Left colon (tissue), 2 donors: ENCODE measurements at regions not wholly inside any gene's neighbourhood (a gene's known extent, or its start where the extent isn't known, plus 50 kb on each side); places are given as distances from the start of the nearest gene placed in this dataset.

ENCODE experiments used
- ATAC-seq: fragments of 200-7000 bp; cut with Tn5 transposase; one replicate; pipeline ENCODE4 v1.9.1; 2020; ENCODE audit warnings: mild to moderate bottlenecking, moderate library complexity
- DNase-seq, 2 donors: peaks; one replicate each; pipeline ENCODE4 v3.0.0-alpha.2; 2020
- intact Hi-C, 2 donors: fragments of 100-400 bp; cut with DNase I in 1 of 2; cut with micrococcal nuclease in 1 of 2; formaldehyde crosslinking; loops; one replicate each; pipeline versions ENCODE4 v1.11.2 to v1.14.0; 2022; cut with DNase I, micrococcal nuclease
- donor health status: DM: no; HTN: no; CAD: no.
- donor health status: DM: yes; HTN: yes; CAD: no.

GRCh38 chr16:9271841-9272240, 180.4 kb downstream of the HAPSTR1 start:
- intact Hi-C loops, result no loop called here
- ATAC-seq (no peak), DNase-seq (no peak)

- peak; percentile 52 for ATAC-seq
- intact Hi-C loops, result no loop called here
- DNase-seq, result no peak
Measured at GRCh38 chr16:9275377-9275776, 183.9 kb downstream of the HAPSTR1 start.

- peak; percentile 75 for ATAC-seq
- intact Hi-C loops, result no loop called here
- no peak for DNase-seq
Measured at GRCh38 chr16:9275816-9276354, 184.4 kb downstream of the HAPSTR1 start.

DNA sequence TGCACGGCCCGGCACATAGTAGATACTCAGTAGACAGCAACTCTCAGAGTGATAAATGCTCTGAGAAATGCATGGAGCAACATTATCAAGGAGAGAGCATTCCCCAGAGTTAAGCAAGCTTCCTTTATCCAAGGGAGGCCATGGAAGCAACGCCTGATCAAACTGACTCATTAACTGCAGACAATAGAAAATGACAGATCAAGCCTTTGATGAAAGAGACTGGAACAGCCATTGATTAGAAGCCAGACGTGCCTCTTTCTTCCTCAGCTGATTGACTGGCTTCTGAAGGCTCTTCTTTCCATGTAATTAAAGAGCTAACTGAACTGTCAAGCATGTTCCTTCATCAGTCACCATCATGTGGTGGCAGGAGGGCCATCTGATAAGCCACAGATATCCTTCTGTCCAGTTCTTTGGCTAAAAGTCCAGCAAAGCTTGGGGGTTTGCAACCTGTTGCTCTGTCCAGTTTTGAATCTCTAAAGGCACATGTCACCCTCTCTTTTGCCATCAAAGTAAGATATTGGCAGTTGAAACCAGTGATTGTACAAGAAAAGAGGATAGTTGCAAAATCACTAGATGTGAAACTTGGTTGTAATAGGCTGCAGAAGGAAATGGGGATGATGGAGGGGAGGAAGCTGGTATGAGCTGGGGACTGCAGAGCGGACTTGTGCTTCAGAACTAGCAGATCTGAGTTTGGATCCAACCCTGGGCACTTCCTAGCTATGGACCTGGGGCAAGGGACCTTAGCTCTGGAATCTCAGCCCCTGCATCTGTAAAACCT, 188.0 kb downstream of the HAPSTR1 start:
- no peak for ATAC-seq
- DNase-seq, result no peak
- intact Hi-C loops, result no loop called here

GRCh38 chr16:9280069-9280466, 188.6 kb downstream of the HAPSTR1 start:
- DNase-seq (no peak), ATAC-seq (peak; percentile 71)
- intact Hi-C loops, result no loop called here

DNA sequence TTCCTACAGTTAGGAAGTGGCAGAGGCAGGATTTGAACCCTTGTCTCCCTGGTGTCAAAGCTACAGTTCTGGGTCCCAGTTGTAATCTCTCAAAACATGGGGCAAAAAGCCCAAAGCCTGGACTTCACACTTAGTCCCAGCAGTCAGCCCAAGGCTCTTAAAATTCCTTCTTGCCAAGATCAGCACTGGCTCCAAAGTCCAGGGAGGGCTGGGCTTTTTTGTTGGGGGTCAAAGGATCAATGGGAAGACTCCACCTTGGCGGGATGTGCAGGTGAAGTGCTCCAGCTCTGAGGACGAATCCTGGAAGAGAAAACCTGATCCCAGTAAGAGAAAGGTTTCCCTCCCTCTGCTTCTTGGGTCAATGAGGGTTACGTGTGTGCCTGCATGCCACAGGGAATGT, 195.5 kb downstream of the HAPSTR1 start:
- peak; percentile 85 for ATAC-seq
- peak; percentile 81 to 88 for DNase-seq

GRCh38 chr16:9296271-9296590, 204.8 kb downstream of the HAPSTR1 start:
- intact Hi-C loops, result loop anchor here in 1 of 2 donors (5.0 kb wide), 1 partner anchor 886 kb away; the partner anchor contains the start of gene GRIN2A
- no peak for DNase-seq
- ATAC-seq, result peak; percentile 88

More for the DNA sequence above, 195.5 kb downstream of the HAPSTR1 start:
- intact Hi-C loops, result no loop called here

DNA sequence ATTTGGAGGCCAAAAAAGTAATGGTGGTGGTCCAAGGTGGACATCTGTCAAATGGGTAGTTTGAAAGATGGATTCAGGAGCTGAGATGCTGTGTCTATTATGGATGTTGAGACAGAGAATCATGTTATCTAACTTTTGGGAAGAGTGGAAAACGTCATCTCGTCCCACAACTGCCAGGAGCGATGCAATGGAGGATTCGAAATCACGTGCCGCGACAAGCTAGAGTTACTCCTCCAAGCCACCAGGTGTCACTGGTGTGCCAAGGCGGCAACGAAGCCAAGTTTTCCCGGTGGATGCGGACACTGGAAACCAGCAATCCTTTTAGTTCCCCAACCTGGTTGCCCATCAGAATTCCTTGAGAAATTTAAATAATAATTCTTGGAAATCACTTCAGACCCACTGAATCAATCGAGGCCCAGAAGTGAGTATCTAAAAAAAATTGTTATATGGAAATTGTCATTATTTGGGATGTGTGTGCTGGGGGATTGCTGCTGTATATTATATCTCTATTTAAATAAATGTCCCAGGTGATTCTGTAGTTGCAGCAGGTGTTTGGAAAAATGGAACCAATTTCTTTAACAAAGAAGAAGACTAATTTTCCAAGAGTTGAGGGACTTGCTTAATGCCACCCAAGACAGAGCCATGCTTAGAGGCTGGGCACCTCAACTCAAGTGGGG, 206.1 kb downstream of the HAPSTR1 start:
- intact Hi-C loops, result loop anchor here in 1 of 2 donors (5.0 kb wide), 1 partner anchor 885 kb away; the partner anchor contains the start of gene GRIN2A
- ATAC-seq, result no peak
- no peak for DNase-seq

DNA sequence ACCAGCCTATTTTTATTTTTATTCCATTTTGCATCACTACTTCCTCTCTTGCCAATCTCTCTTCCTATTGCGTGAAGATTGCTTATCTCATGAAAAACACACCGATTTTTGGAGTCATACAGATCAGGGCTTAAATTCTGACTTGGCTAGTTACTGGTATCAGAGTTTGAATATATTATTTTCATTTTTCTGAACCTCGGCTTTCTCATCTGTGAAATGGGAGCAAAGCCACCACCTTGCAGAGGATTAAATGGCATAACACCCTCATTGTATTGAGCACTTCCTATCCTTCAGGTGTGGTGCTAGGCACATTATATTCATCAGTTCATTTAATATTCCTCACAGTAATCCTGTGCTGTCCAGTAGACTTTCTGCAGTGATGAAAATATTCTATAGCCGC, 208.8 kb downstream of the HAPSTR1 start:
- intact Hi-C loops, result no loop called here
- DNase-seq (no peak), ATAC-seq (no peak)

GRCh38 chr16:9302072-9302471, 210.6 kb downstream of the HAPSTR1 start:
- peak; percentile 44 to 72 for DNase-seq
- ATAC-seq, result peak; percentile 87
- intact Hi-C loops, result no loop called here

- DNase-seq, result no peak
- intact Hi-C loops, result no loop called here
- no peak for ATAC-seq
Measured at GRCh38 chr16:9306753-9307152, 215.3 kb downstream of the HAPSTR1 start.

DNA sequence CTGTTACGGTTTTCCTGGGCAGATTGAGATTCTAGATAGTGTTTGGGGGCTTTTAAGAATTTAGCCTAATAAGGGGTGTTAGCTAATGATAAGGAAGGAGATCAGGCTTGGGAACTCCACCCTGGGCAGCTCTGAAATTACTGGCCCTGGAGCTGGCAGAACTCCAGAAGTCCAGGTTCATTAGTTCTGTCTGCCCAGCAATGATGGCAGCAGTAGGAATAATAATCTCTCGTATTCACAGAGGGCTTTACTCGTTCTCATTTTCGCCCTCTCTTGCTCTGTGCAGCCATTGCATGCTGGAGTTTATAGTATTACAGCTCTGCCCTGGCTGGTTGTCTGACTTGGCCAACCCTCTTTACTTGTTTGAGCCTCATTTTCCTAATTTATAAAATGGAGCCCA, 216.0 kb downstream of the HAPSTR1 start:
- peak; percentile 4 for ATAC-seq
- intact Hi-C loops, result no loop called here
- no peak for DNase-seq

- ATAC-seq (peak; percentile 91), DNase-seq (peak; percentile 66 to 79)
- intact Hi-C loops, result no loop called here
Measured at GRCh38 chr16:9308356-9308801, 216.9 kb downstream of the HAPSTR1 start.

DNA sequence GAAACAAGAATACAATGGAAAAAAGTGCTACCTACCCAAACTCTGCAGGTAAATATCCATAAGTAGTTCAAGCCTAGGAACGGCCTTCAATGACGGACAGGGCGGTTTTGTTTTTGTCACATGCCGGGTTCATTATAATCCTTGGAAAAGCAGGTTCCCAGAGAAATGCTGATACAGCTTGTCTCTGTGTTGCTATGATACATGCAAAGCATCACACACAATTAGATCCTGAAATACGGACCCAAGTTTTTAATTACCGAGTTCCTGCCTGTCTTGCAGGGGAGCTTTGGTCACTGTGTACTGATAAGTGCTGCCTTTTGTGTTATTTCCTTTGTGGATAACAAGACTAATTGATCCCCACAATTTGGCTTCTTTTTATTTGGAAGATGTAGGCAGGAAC, 217.4 kb downstream of the HAPSTR1 start:
- DNase-seq (peak in 1 of 2 donors; percentile 18), ATAC-seq (peak; percentile 48)
- intact Hi-C loops, result no loop called here

- DNase-seq (no peak), ATAC-seq (peak; percentile 7)
- intact Hi-C loops, result no loop called here
Measured at GRCh38 chr16:9309844-9310243, 218.4 kb downstream of the HAPSTR1 start.

DNA sequence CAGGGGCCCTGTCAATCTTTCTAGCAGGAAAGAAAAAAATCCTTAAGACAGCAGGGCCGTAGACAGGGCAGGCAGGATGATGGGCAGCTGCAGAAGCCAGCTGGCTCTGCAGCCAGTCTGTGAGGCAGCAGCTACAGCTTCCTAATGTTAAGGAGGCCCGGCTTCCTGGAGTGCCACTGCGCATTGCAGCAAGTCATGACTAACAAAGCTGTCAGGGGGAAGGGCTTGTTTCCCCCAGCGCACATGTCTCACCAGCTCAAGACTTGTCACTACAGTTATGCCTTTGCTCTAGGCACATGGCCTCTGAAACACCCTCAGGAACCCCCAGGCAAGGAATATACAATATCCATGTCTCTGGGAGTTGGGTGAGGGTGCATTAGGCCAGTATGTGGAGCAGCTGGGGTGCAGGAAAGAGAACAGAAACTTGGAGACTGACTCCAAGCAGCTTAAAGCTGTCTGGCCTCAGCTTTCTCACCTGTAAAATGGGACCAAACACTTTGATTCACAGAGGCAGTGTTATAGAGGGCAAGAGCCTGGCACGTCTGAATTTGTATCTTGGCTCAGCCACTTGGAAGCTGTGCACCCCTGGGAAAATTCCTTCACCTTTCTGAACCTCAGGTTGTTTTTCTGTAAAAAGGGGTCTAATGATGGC, 220.0 kb downstream of the HAPSTR1 start:
- DNase-seq (peak; percentile 45 to 63), ATAC-seq (peak; percentile 29)
- intact Hi-C loops, result no loop called here

GRCh38 chr16:9316008-9316407, 224.6 kb downstream of the HAPSTR1 start:
- DNase-seq (no peak), ATAC-seq (peak; percentile 61)
- intact Hi-C loops, result no loop called here

GRCh38 chr16:9316615-9317014, 225.2 kb downstream of the HAPSTR1 start:
- peak; percentile 89 for ATAC-seq
- intact Hi-C loops, result no loop called here
- DNase-seq, result no peak

DNA sequence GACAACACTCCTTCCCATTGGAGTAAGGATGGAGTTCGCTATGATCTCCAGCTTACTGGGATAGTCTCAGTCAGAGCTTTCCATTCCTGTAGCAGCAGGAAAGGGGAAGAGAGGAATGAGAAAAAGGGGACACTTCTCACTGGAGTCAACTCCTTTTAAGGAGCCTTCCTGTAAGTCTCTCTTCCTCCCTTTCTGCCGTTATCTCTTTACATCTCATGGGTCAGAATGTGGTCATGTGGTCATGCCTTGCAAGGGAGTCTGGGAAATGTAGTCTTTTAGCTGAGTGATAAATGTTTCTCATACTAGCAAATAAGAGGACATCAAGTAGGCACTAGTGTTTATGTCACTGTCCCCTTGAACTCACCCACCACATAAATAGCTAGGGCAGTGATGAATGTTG, 227.3 kb downstream of the HAPSTR1 start:
- DNase-seq, result no peak
- ATAC-seq, result peak; percentile 1
- intact Hi-C loops, result no loop called here

DNA sequence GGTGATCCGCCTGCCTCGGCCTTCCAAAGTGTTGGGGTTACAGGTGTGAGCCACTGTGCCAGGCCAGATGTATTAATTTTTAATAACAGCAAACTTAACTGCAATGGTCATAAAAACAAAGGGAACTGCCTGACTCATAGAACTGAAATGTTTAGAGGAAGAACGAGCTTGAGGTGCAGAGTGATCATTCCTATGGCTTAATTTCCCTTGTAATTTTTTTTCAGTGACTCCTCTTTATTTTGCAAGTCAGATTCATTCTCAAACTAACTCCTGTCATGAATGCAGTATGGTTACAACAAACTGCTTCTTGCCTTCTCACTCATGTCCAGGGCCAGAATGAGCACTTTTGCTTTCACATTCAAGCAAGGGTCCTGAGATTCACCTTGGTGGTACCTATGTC, 231.3 kb downstream of the HAPSTR1 start:
- ATAC-seq (no peak), DNase-seq (no peak)
- intact Hi-C loops, result no loop called here
